Activated CD8-positive, alpha-beta memory T cell treated with anti-CD3 and anti-CD28 coated beads for 48 hours (primary cell): ENCODE measurements at regions not wholly inside any gene's neighbourhood (a gene's known extent, or its start where the extent isn't known, plus 50 kb on each side); places are given as distances from the start of the nearest gene placed in this dataset.
"Not testable (repeated sequence)": the region's sequence is repeated elsewhere in the genome, so short reads cannot be mapped to it uniquely, and the experiment has no call there.

Experiments used
- DNase-seq, 3 experiments: peaks; one replicate each; pipeline ENCODE4 v3.0.0-alpha.2; 2020; ENCODE audit warnings: low read depth in 2 of 3, low spot score in 2 of 3

GRCh38 chr7:66571568-66571967, 57.1 kb upstream of the KCTD7 start:
- DNase-seq: no peak

- not testable (repeated sequence) for DNase-seq
Measured at GRCh38 chr7:66573782-66574495, 54.7 kb upstream of the KCTD7 start.

- not testable (repeated sequence) for DNase-seq
Measured at GRCh38 chr7:66574768-66575167, 53.9 kb upstream of the KCTD7 start.

- DNase-seq: no peak
Measured at GRCh38 chr7:66575398-66575797, 53.3 kb upstream of the KCTD7 start.

GRCh38 chr7:66576646-66577045, 52.0 kb upstream of the KCTD7 start:
- DNase-seq: no peak
